Gastroesophageal sphincter (tissue), 4 donors: ENCODE measurements at regions not wholly inside any gene's neighbourhood (a gene's known extent, or its start where the extent isn't known, plus 50 kb on each side); places are given as distances from the start of the nearest gene placed in this dataset.
"Not testable (repeated sequence)": the region's sequence is repeated elsewhere in the genome, so short reads cannot be mapped to it uniquely, and the experiment has no call there.

Experiments
- ATAC-seq: fragments of 150-250 bp; one replicate; pipeline ENCODE4 v1.9.1; 2016; ENCODE audit warnings: mild to moderate bottlenecking, moderate library complexity
- H3K27ac ChIP-seq, 4 donors: fragments of 200-600 bp; sonication (generic) in 3 of 4; 1 replicate in 3 of 4; 2 replicates in 1 of 4; pipeline ENCODE4 v1.5.1; 2016 to 2019
- H3K27me3 ChIP-seq: fragments of 200-600 bp; sonication (generic); one replicate; pipeline ENCODE4 v1.5.1; 2019
- H3K36me3 ChIP-seq, 2 donors: fragments of 200-600 bp; sonication (generic); one replicate each; pipeline ENCODE4 v1.5.1; 2019; ENCODE audit warnings: control low read depth in 1 of 2
- H3K4me1 ChIP-seq, 3 donors: fragments of 200-600 bp; sonication (generic); 1 replicate in 2 of 3; 2 replicates in 1 of 3; pipeline ENCODE4 v1.5.1; 2016 to 2019; ENCODE audit warnings: control low read depth in 2 of 3
- H3K4me3 ChIP-seq, 2 donors: fragments of 200-600 bp; sonication (generic); one replicate each; pipeline ENCODE4 v1.5.1; 2019; ENCODE audit warnings: mild to moderate bottlenecking in 1 of 2, moderate library complexity in 1 of 2
- H3K9me3 ChIP-seq, 3 donors: fragments of 200-600 bp; sonication (generic); one replicate each; pipeline ENCODE4 v1.5.1; 2017 to 2019; ENCODE audit warnings: control low read depth in 2 of 3
- EP300 ChIP-seq: sonication (generic); formaldehyde crosslinking; IDR thresholded peaks from one replicate; pipeline ENCODE4 v1.6.1; 2017; ENCODE audit warnings: antibody characterized with exemption, mild to moderate bottlenecking
- POLR2A ChIP-seq, 2 donors: fragments of 450-650 bp; IDR thresholded peaks; one replicate each; pipeline ENCODE4 v1.6.1; 2017; ENCODE audit warnings: antibody characterized with exemption in 2 of 2, mild to moderate bottlenecking in 2 of 2, moderate library complexity in 1 of 2
- POLR2AphosphoS5 ChIP-seq: sonication (generic); formaldehyde crosslinking; IDR thresholded peaks from one replicate; pipeline ENCODE4 v1.6.1; 2017; ENCODE audit warnings: antibody characterized with exemption
- WGBS, 2 donors: methylation state at CpG; one replicate each; pipeline ENCODE4 v1.1.5; 2018; ENCODE audit warnings: low coverage in 1 of 2; 5-methylcytosine and 5-hydroxymethylcytosine counted together
- TF ChIP-seq, protein P1 (sequence below), 4 experiments: fragments of 200-600 bp in 2 of 4; fragments of 450-650 bp in 2 of 4; sonication (generic) in 1 of 4; IDR thresholded peaks; one replicate each; pipeline ENCODE4 v1.5.1; 2017 to 2019; ENCODE audit warnings: antibody characterized with exemption in 4 of 4, mild to moderate bottlenecking in 2 of 4, moderate library complexity in 2 of 4

DNA sequence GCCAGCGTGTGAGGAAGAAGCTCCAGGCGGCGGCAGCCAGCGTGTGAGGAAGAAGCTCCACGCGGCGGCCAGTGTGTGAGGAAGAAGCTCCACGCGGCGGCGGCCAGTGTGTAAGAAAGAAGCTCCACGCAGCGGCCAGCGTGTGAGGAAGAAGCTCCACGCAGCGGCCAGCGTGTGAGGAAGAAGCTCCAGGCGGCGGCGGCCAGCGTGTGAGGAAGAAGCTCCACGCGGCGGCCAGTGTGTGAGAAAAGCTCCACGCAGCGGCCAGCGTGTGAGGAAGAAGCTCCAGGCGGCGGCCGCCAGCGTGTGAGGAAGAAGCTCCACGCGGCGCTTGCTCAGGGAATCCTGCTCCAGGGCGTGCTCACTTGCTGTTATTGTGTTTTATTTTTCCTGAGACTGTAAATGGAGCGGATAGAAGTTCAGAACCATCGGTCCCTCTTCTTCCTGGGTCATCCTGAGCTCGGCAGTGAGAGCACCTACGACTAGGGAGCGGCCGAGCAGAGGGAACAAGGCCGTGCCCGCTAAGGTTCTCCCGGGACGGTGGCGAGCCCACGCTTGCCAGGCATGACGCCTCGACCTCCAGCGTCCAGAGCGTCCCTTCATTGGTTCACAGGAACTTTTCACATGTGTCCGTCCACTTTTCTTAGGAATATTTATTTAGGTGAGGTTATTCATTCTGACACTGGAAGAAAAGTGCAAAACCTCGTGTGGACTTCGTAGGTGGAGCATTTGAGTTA is 94.2 kb downstream of the TMEM18 start:
- WGBS, 2 donors: 91 to 94% methylated on average over 28 to 47 of the region's 54 CpGs
- Histone ChIP-seq H3K36me3 (no peaks in the 10 kb centered on the region), H3K27ac (no peak overlapping the region), H3K27me3 (peaks cover 7% of the 10 kb centered on the region), H3K4me1 (peaks cover 0 to 21% (median 4%) of the 10 kb centered on the region in 3 donors), H3K9me3 (no peaks in the 10 kb centered on the region), H3K4me3 (no peak overlapping the region)
- no peak for TF ChIP-seq POLR2A (IDR thresholded peaks at IDR 0.05)
- TF ChIP-seq, protein P1, sequence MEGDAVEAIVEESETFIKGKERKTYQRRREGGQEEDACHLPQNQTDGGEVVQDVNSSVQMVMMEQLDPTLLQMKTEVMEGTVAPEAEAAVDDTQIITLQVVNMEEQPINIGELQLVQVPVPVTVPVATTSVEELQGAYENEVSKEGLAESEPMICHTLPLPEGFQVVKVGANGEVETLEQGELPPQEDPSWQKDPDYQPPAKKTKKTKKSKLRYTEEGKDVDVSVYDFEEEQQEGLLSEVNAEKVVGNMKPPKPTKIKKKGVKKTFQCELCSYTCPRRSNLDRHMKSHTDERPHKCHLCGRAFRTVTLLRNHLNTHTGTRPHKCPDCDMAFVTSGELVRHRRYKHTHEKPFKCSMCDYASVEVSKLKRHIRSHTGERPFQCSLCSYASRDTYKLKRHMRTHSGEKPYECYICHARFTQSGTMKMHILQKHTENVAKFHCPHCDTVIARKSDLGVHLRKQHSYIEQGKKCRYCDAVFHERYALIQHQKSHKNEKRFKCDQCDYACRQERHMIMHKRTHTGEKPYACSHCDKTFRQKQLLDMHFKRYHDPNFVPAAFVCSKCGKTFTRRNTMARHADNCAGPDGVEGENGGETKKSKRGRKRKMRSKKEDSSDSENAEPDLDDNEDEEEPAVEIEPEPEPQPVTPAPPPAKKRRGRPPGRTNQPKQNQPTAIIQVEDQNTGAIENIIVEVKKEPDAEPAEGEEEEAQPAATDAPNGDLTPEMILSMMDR (IDR thresholded peaks at IDR 0.05): no peak
- no peak for TF ChIP-seq EP300
- no peak for TF ChIP-seq POLR2AphosphoS5
- no peak for ATAC-seq

DNA sequence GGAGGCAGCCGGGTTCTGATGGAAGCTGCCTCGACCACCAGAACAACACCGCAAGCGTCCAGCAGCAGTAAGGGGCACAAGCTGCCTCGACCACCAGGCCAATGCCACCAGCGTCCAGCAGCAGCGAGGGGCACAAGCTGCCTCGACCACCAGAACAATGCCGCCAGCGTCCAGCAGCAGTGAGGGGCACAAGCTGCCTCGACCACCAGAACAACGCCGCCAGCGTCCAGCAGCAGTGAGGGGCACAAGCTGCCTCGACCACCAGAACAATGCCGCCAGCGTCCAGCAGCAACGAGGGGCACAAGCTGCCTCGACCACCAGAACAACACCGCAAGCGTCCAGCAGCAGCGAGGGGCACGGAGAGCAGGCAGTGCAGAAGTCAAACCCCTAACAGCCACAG is 94.9 kb downstream of the TMEM18 start:
- H3K27ac ChIP-seq, H3K27me3 ChIP-seq, H3K9me3 ChIP-seq, H3K36me3 ChIP-seq, H3K4me3 ChIP-seq, ATAC-seq: not testable (repeated sequence)
- 57% methylated on average over 3 of the region's 23 CpGs; no CpG with 5 or more reads in 1 of the 2 donors for WGBS, 2 donors
- peaks cover 0 to 15% (median 4%) of the 10 kb centered on the region in 3 donors for H3K4me1 ChIP-seq

DNA sequence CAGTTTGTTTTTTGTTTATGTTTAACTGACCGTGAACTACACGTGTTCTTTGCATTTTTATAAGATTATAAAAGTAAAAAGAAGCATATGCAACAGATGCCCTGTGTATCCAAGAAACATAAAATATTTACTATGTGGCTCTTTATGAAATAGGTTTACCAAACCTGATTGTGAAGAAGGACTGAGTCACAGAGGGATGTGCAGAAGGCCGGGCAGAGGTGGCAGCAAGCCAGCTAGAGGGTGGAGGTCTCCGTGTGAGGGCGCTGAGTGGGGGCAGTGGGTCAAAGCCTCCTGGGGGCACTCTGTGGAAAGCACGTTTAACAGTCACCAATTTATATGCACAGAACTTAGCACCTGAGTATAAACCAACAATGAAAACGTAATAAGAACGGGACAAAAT is 97.2 kb downstream of the TMEM18 start:
- H3K4me1 ChIP-seq: no peaks in the 10 kb centered on the region
- TF ChIP-seq EP300 (no peak), POLR2A (IDR thresholded peaks at IDR 0.05) (no peak), POLR2AphosphoS5 (no peak)
- TF ChIP-seq, protein P1 (IDR thresholded peaks at IDR 0.05): no peak
- no peak overlapping the region for H3K27ac ChIP-seq
- H3K4me3 ChIP-seq: no peak overlapping the region
- H3K36me3 ChIP-seq: no peaks in the 10 kb centered on the region
- ATAC-seq: no peak
- 63 to 73% methylated on average over 6 to 8 of the region's 8 CpGs for WGBS, 2 donors
- peaks cover 0 to 24% (median 0%) of the 10 kb centered on the region in 3 donors for H3K9me3 ChIP-seq
- H3K27me3 ChIP-seq: peaks cover 7% of the 10 kb centered on the region

DNA sequence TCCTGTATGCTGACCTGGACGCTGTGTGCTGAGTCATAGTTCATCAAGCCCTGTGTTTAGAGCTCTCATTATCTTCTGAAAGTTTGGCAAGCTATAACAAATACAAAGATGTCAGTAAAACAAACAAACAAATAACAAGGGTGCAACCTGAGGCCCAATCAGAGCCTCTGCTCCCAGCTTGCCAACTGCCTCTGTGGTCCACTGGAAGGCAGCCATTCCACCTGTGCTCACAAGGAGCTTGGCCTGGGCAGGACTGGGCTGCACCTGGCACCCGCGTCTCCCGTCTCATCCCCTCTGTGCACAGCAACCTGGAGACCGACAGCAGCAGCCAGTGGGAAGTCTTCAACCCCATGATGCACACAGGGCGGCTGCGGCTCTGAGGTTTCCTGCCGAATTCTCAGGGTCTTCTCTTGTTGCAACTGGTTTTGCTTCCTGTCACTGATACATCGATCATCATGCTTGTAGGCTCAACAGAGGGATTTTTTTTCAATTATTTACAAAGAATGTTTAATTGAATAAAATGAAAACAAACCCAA is 97.8 kb downstream of the TMEM18 start:
- no peaks in the 10 kb centered on the region for H3K4me1 ChIP-seq
- peaks cover 7% of the 10 kb centered on the region for H3K27me3 ChIP-seq
- no peak overlapping the region for H3K27ac ChIP-seq
- 83% methylated on average over 2 to 5 of the region's 9 CpGs for WGBS, 2 donors
- no peaks in the 10 kb centered on the region for H3K36me3 ChIP-seq
- peaks cover 0 to 29% (median 0%) of the 10 kb centered on the region in 3 donors for H3K9me3 ChIP-seq
- TF ChIP-seq POLR2A (IDR thresholded peaks at IDR 0.05) (no peak), EP300 (no peak), POLR2AphosphoS5 (no peak)
- TF ChIP-seq, protein P1 (IDR thresholded peaks at IDR 0.05): no peak
- no peak for ATAC-seq
- no peak overlapping the region for H3K4me3 ChIP-seq

DNA sequence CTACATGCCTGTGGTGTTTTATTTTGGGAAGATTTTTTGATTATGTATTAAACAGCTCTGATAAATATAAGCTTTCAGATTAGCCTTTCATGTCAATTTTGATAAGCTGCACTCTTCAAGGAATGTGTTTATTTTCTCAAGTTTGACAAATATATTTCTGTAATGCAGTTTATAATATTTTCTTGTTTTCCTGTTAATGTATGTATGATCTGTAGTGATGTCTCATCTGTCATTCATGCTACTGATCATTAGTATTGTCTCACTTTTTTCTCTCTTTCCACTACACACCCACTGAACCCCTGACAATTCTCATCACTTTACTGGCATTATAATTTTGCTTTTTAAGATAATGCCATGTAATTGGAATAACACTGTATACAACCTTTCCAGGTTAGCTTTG is 100.9 kb downstream of the TMEM18 start:
- no peak for TF ChIP-seq POLR2AphosphoS5
- no peak for TF ChIP-seq EP300
- TF ChIP-seq POLR2A (IDR thresholded peaks at IDR 0.05): no peak
- TF ChIP-seq, protein P1 (IDR thresholded peaks at IDR 0.05): no peak
- Histone ChIP-seq H3K27ac (no peak overlapping the region), H3K9me3 (peaks cover 0 to 50% (median 0%) of the 10 kb centered on the region in 3 donors), H3K27me3 (peaks cover 19% of the 10 kb centered on the region), H3K4me3 (no peak overlapping the region), H3K36me3 (no peaks in the 10 kb centered on the region), H3K4me1 (no peaks in the 10 kb centered on the region)
- no peak for ATAC-seq
